ENCODE measurements at regions not wholly inside any gene's neighbourhood (a gene's known extent, or its start where the extent isn't known, plus 50 kb on each side); places are given as distances from the start of the nearest gene placed in this dataset.
"Not testable (repeated sequence)": the region's sequence is repeated elsewhere in the genome, so short reads cannot be mapped to it uniquely, and the experiment has no call there.

- no peak for DNase-seq (ENCODE audit: low read depth in 2 of 2)
Observed at GRCh38 chr10:85137253-85137652, 808.9 kb downstream of the CCSER2 start.

GRCh38 chr10:85138046-85138445 lies 809.7 kb downstream of the CCSER2 start:
- DNase-seq (ENCODE audit: low read depth in 2 of 2): no peak

GRCh38 chr10:85139124-85139523 lies 810.7 kb downstream of the CCSER2 start:
- DNase-seq (ENCODE audit: low read depth in 2 of 2): no peak

GRCh38 chr10:85141520-85141919 lies 813.1 kb downstream of the CCSER2 start:
- DNase-seq (ENCODE audit: low read depth in 2 of 2): not testable (repeated sequence)

- DNase-seq (ENCODE audit: low read depth in 2 of 2): no peak
Observed at GRCh38 chr10:85145966-85146365, 817.6 kb downstream of the CCSER2 start.

GRCh38 chr10:85147346-85148250 lies 819.2 kb downstream of the CCSER2 start:
- DNase-seq (ENCODE audit: low read depth in 2 of 2): no peak

- DNase-seq (ENCODE audit: low read depth in 2 of 2): no peak
Observed at GRCh38 chr10:85148693-85149640, 820.6 kb downstream of the CCSER2 start.

GRCh38 chr10:85149766-85150165 lies 821.4 kb downstream of the CCSER2 start:
- no peak for DNase-seq (ENCODE audit: low read depth in 2 of 2)

- no peak for DNase-seq (ENCODE audit: low read depth in 2 of 2)
Observed at GRCh38 chr10:85151506-85151905, 823.1 kb downstream of the CCSER2 start.

GRCh38 chr10:85152496-85152895 lies 824.1 kb downstream of the CCSER2 start:
- DNase-seq (ENCODE audit: low read depth in 2 of 2): no peak

GRCh38 chr10:85152911-85153310 lies 824.5 kb downstream of the CCSER2 start:
- no peak for DNase-seq (ENCODE audit: low read depth in 2 of 2)

- DNase-seq (ENCODE audit: low read depth in 2 of 2): no peak
Observed at GRCh38 chr10:85157206-85157605, 828.8 kb downstream of the CCSER2 start.

GRCh38 chr10:85168243-85168642 lies 839.9 kb downstream of the CCSER2 start:
- DNase-seq (ENCODE audit: low read depth in 2 of 2): no peak

GRCh38 chr10:85170026-85170425 lies 841.6 kb downstream of the CCSER2 start:
- no peak for DNase-seq (ENCODE audit: low read depth in 2 of 2)

- DNase-seq (ENCODE audit: low read depth in 2 of 2): no peak
Observed at GRCh38 chr10:85175635-85176034, 847.2 kb downstream of the CCSER2 start.

- DNase-seq (ENCODE audit: low read depth in 2 of 2): no peak
Observed at GRCh38 chr10:85177767-85178166, 849.4 kb downstream of the CCSER2 start.

- no peak for DNase-seq (ENCODE audit: low read depth in 2 of 2)
Observed at GRCh38 chr10:85187047-85187446, 858.7 kb downstream of the CCSER2 start.

GRCh38 chr10:85188770-85189484 lies 860.5 kb downstream of the CCSER2 start:
- no peak for DNase-seq (ENCODE audit: low read depth in 2 of 2)

- no peak for DNase-seq (ENCODE audit: low read depth in 2 of 2)
Observed at GRCh38 chr10:85193796-85194195, 865.4 kb downstream of the CCSER2 start.

- no peak for DNase-seq (ENCODE audit: low read depth in 2 of 2)
Observed at GRCh38 chr10:85194706-85195105, 866.3 kb downstream of the CCSER2 start.

- no peak for DNase-seq (ENCODE audit: low read depth in 2 of 2)
Observed at GRCh38 chr10:85195596-85195995, 867.2 kb downstream of the CCSER2 start.

- DNase-seq (ENCODE audit: low read depth in 2 of 2): no peak
Observed at GRCh38 chr10:85204814-85205213, 876.4 kb downstream of the CCSER2 start.
